Smooth muscle cell (in vitro differentiated cells): ENCODE measurements at regions not wholly inside any gene's neighbourhood (a gene's known extent, or its start where the extent isn't known, plus 50 kb on each side); places are given as distances from the start of the nearest gene placed in this dataset.

Experiments
- DNase-seq: peaks from one replicate; lab custom pipeline; 2025; ENCODE audit not compliant: unreplicated experiment; lab: John Stamatoyannopoulos, UW
- H2AFZ ChIP-seq: fragments of 200-600 bp; sonication (generic); 2 replicates; pipeline ENCODE4 v1.6.0; 2016; ENCODE audit warnings: antibody characterized with exemption, low read depth, mild to moderate bottlenecking
- H3F3A ChIP-seq: fragments of 200-600 bp; sonication (generic); 2 replicates; pipeline ENCODE4 v1.6.0; 2017; ENCODE audit warnings: antibody characterized with exemption, low read depth
- H3K27ac ChIP-seq: fragments of 200-600 bp; sonication (generic); 2 replicates; pipeline ENCODE4 v1.5.1; 2016; ENCODE audit warnings: low read depth, mild to moderate bottlenecking
- H3K27me3 ChIP-seq: fragments of 200-600 bp; sonication (generic); 2 replicates; pipeline ENCODE4 v1.6.1; 2016; ENCODE audit warnings: low read depth, mild to moderate bottlenecking
- H3K36me3 ChIP-seq: fragments of 200-600 bp; sonication (generic); 2 replicates; pipeline ENCODE4 v1.5.1; 2016; ENCODE audit warnings: low read depth
- H3K4me1 ChIP-seq: fragments of 200-600 bp; sonication (generic); 2 replicates; pipeline ENCODE4 v1.5.1; 2016; ENCODE audit warnings: low read depth
- H3K4me2 ChIP-seq: fragments of 200-600 bp; sonication (generic); 2 replicates; pipeline ENCODE4 v1.6.0; 2016; ENCODE audit warnings: mild to moderate bottlenecking
- H3K4me3 ChIP-seq: fragments of 200-600 bp; sonication (generic); 2 replicates; pipeline ENCODE4 v1.5.1; 2016; ENCODE audit warnings: mild to moderate bottlenecking
- H3K79me2 ChIP-seq: fragments of 200-600 bp; sonication (generic); 2 replicates; pipeline ENCODE4 v1.6.0; 2016; ENCODE audit warnings: low read depth, mild to moderate bottlenecking
- H3K9ac ChIP-seq: fragments of 200-600 bp; sonication (generic); 2 replicates; pipeline ENCODE4 v1.6.0; 2016; ENCODE audit warnings: low read depth
- H3K9me3 ChIP-seq: fragments of 200-600 bp; sonication (generic); replicated peaks from 2 replicates; pipeline ENCODE4 v1.5.1; 2016; ENCODE audit warnings: low read depth
- H4K20me1 ChIP-seq: fragments of 200-600 bp; sonication (generic); 2 replicates; pipeline ENCODE4 v1.6.0; 2016; ENCODE audit warnings: low read depth
- WGBS: methylation state at CpG from one replicate; pipeline ENCODE4 v1.1.7; 2016; ENCODE audit warnings: low lambda C conversion rate; 5-methylcytosine and 5-hydroxymethylcytosine counted together
- TF ChIP-seq, protein P1 (sequence below): fragments of 200-600 bp; sonication (generic); IDR thresholded peaks from 2 replicates; pipeline ENCODE4 v1.5.1; 2017; ENCODE audit warnings: borderline replicate concordance, mild to moderate bottlenecking, antibody characterized with exemption; ENCODE audit not compliant: insufficient read depth, poor library complexity, severe bottlenecking

DNA sequence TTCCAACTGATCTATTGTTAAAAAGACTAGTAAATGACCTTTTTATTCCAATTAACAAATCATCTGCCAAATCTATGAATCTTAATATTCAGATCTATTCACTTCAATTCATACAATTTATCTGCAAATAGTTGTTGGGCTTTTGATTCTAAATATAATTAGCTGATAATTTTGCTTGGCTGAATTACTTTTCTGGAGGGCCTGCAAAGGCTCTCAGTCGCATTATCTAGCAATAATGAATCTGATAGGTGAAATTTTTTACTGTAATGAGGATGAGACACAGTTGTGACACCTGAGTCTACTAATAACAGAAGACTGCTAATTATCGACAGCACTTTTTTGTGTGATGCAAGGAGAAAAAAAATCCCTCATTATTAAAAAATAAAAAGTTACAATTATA lies 565.1 kb downstream of the ZEB2 start:
- WGBS = 95% methylated on average over 2 of the region's 2 CpGs
- Histone ChIP-seq H3K4me1 (peaks cover 1% of the 10 kb centered on the region), H2AFZ (no peak overlapping the region), H3K27ac (no peak overlapping the region), H4K20me1 (no peaks in the 10 kb centered on the region), H3K27me3 (no peaks in the 10 kb centered on the region), H3F3A (no peaks in the 10 kb centered on the region), H3K36me3 (no peaks in the 10 kb centered on the region), H3K79me2 (no peaks in the 10 kb centered on the region), H3K9me3 (no peaks in the 10 kb centered on the region), H3K4me3 (no peak overlapping the region), H3K9ac (no peak overlapping the region), H3K4me2 (no peak overlapping the region)
- no peak for DNase-seq
- TF ChIP-seq, protein P1, sequence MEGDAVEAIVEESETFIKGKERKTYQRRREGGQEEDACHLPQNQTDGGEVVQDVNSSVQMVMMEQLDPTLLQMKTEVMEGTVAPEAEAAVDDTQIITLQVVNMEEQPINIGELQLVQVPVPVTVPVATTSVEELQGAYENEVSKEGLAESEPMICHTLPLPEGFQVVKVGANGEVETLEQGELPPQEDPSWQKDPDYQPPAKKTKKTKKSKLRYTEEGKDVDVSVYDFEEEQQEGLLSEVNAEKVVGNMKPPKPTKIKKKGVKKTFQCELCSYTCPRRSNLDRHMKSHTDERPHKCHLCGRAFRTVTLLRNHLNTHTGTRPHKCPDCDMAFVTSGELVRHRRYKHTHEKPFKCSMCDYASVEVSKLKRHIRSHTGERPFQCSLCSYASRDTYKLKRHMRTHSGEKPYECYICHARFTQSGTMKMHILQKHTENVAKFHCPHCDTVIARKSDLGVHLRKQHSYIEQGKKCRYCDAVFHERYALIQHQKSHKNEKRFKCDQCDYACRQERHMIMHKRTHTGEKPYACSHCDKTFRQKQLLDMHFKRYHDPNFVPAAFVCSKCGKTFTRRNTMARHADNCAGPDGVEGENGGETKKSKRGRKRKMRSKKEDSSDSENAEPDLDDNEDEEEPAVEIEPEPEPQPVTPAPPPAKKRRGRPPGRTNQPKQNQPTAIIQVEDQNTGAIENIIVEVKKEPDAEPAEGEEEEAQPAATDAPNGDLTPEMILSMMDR = no peak

DNA sequence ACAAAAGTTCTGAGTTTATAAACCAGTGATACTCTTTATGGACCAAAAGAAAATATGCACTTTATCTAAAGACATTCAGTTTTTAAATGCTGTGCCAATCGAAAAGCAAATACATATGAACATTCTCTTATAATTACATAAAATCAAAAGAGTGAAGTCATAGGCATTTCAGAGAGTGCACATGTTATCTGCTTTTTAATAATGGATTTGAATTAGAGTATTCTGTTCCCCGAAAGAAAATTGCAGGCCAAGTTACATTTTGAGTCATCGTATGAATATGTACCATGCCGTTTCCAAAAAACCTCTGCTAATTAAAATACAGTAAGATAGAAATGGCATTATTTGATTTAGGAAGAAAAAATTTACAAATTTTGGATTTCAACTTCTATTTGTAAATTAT lies 565.7 kb downstream of the ZEB2 start:
- Histone ChIP-seq H3F3A (no peaks in the 10 kb centered on the region), H2AFZ (no peak overlapping the region), H3K9ac (no peak overlapping the region), H4K20me1 (no peaks in the 10 kb centered on the region), H3K36me3 (no peaks in the 10 kb centered on the region), H3K27ac (no peak overlapping the region), H3K4me2 (no peak overlapping the region), H3K4me3 (no peak overlapping the region), H3K9me3 (no peaks in the 10 kb centered on the region), H3K27me3 (no peaks in the 10 kb centered on the region), H3K4me1 (peaks cover 8% of the 10 kb centered on the region), H3K79me2 (no peaks in the 10 kb centered on the region)
- TF ChIP-seq, protein P1 = no peak
- DNase-seq = no peak
- 90% methylated on average over 4 of the region's 4 CpGs for WGBS

DNA sequence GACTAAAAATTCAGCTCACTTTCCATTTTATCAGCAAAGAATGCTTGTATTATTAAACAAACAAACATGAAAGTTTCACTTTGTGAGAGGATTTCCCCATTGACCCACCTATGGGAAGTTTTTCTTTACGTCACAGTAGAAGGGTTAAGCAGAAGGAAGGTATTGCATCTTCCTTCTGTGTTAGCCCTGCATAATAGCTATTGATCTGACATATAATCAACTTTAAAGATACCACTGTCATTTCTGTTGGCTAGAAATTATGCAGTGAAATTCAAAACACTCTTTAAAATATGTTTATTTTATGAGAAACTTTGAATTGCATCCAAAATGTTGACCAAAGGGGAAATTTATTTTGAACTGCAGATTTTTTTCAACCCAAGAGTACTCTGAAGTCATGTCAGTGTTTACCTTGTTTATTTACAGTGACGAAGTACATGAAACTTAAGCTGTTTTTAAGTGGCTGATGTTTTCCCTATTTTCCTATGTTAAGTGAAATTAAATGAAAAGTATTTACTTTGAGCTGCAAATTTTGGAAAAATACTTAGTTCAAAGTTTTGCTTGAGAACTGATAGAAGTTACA lies 566.4 kb downstream of the ZEB2 start:
- WGBS = 93% methylated on average over 2 of the region's 2 CpGs
- no peaks in the 10 kb centered on the region for H3K9me3 ChIP-seq
- no peaks in the 10 kb centered on the region for H3K27me3 ChIP-seq
- no peak overlapping the region for H3K4me2 ChIP-seq
- H2AFZ ChIP-seq = no peak overlapping the region
- H3K4me3 ChIP-seq = no peak overlapping the region
- peaks cover 11% of the 10 kb centered on the region for H3K4me1 ChIP-seq
- no peak for DNase-seq
- H3K79me2 ChIP-seq = no peaks in the 10 kb centered on the region
- TF ChIP-seq, protein P1 = no peak
- H3F3A ChIP-seq = no peaks in the 10 kb centered on the region
- no peak overlapping the region for H3K9ac ChIP-seq
- H3K36me3 ChIP-seq = no peaks in the 10 kb centered on the region
- H4K20me1 ChIP-seq = no peaks in the 10 kb centered on the region
- no peak overlapping the region for H3K27ac ChIP-seq

DNA sequence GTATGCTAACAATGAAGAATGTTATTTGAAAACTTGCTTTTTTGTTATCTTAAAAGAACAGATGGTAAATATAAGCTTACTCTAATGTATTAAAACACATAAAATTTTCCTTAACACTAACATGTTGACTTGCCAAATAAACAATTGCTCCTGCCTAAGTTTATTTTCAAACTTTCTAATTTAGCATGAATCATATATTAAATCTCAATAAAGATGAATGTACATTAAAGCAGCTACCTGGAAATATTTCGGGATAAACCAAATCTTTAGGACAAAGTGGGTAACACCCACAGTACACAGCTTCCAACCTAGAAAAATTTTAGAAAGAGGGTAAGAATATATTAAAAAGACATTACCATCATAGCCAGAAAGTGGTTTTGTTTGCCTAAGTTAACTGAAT lies 567.4 kb downstream of the ZEB2 start:
- Histone ChIP-seq H3K27me3 (no peaks in the 10 kb centered on the region), H3K36me3 (no peaks in the 10 kb centered on the region), H3K4me1 (peaks cover 11% of the 10 kb centered on the region), H3K4me3 (no peak overlapping the region), H2AFZ (no peak overlapping the region), H3K27ac (no peak overlapping the region), H3F3A (no peaks in the 10 kb centered on the region), H3K79me2 (no peaks in the 10 kb centered on the region), H3K4me2 (no peak overlapping the region), H4K20me1 (no peaks in the 10 kb centered on the region), H3K9me3 (no peaks in the 10 kb centered on the region), H3K9ac (no peak overlapping the region)
- WGBS = 98% methylated on average over 1 of the region's 1 CpG
- no peak for DNase-seq
- TF ChIP-seq, protein P1 = no peak
